D341Med (cell line): ENCODE measurements at regions not wholly inside any gene's neighbourhood (a gene's known extent, or its start where the extent isn't known, plus 50 kb on each side); places are given as distances from the start of the nearest gene placed in this dataset.

Experiments used
- DNase-seq: peaks from one replicate; pipeline ENCODE4 v3.0.0; 2012; ENCODE audit warnings: low spot score

GRCh38 chr12:91441993-91442952, 259.7 kb upstream of the DCN start:
- no peak for DNase-seq

GRCh38 chr12:91441246-91441645, 258.6 kb upstream of the DCN start:
- no peak for DNase-seq

- DNase-seq, result no peak
Measured at GRCh38 chr12:91434081-91434480, 251.5 kb upstream of the DCN start.

- DNase-seq, result no peak
Measured at GRCh38 chr12:91432755-91433154, 250.1 kb upstream of the DCN start.

- no peak for DNase-seq
Measured at GRCh38 chr12:91432089-91432488, 249.5 kb upstream of the DCN start.

GRCh38 chr12:91424506-91424905, 241.9 kb upstream of the DCN start:
- DNase-seq, result no peak

GRCh38 chr12:91423693-91424050, 241.1 kb upstream of the DCN start:
- no peak for DNase-seq

GRCh38 chr12:91422811-91423692, 240.4 kb upstream of the DCN start:
- DNase-seq, result no peak

GRCh38 chr12:91422127-91422526, 239.5 kb upstream of the DCN start:
- DNase-seq, result no peak

GRCh38 chr12:91419809-91420208, 237.2 kb upstream of the DCN start:
- no peak for DNase-seq

- no peak for DNase-seq
Measured at GRCh38 chr12:91418221-91419090, 235.8 kb upstream of the DCN start.

- no peak for DNase-seq
Measured at GRCh38 chr12:91417650-91418049, 235.0 kb upstream of the DCN start.

GRCh38 chr12:91414636-91415035, 232.0 kb upstream of the DCN start:
- no peak for DNase-seq

GRCh38 chr12:91413581-91414546, 231.2 kb upstream of the DCN start:
- no peak for DNase-seq

- DNase-seq, result no peak
Measured at GRCh38 chr12:91406920-91407341, 224.3 kb upstream of the DCN start.

- DNase-seq, result no peak
Measured at GRCh38 chr12:91404441-91404840, 221.8 kb upstream of the DCN start.

- no peak for DNase-seq
Measured at GRCh38 chr12:91401190-91401589, 218.6 kb upstream of the DCN start.

- no peak for DNase-seq
Measured at GRCh38 chr12:91400271-91400670, 217.7 kb upstream of the DCN start.

GRCh38 chr12:91397866-91398532, 215.4 kb upstream of the DCN start:
- DNase-seq, result no peak

- DNase-seq, result no peak
Measured at GRCh38 chr12:91396293-91396692, 213.7 kb upstream of the DCN start.
